ENCODE measurements at regions not wholly inside any gene's neighbourhood (a gene's known extent, or its start where the extent isn't known, plus 50 kb on each side); places are given as distances from the start of the nearest gene placed in this dataset.

GRCh38 chr15:77733579-77734300 lies 101.0 kb upstream of the LINGO1 start:
- CTCF ChIA-PET = no interaction called here
- DNase-seq (ENCODE audit: low read depth, low spot score) = no peak
- peaks cover 39% of the 10 kb centered on the region for H3K27me3 ChIP-seq (ENCODE audit: control insufficient read depth, insufficient read depth, low read length)

GRCh38 chr15:77732514-77733335 lies 100.0 kb upstream of the LINGO1 start:
- ChIA-PET POLR2A (no interaction called here), CTCF (no interaction called here)
- Histone ChIP-seq H3K27ac (ENCODE audit: low read depth, low read length) (no peak overlapping the region), H3K9me3 (ENCODE audit: control insufficient read depth, insufficient read depth, low read length) (no peaks in the 10 kb centered on the region), H3K27me3 (ENCODE audit: control insufficient read depth, insufficient read depth, low read length) (peaks cover 34% of the 10 kb centered on the region), H3K4me3 (ENCODE audit: low read depth, low read length) (no peak overlapping the region)
- TF ChIP-seq CTCF (IDR thresholded peaks at IDR 0.05; ENCODE audit: low read depth, low read length) = no peak
- DNase-seq (ENCODE audit: low read depth, low spot score) = no peak

More at GRCh38 chr15:77733579-77734300, 101.0 kb upstream of the LINGO1 start:
- POLR2A ChIA-PET = no interaction called here
- no peak overlapping the region for H3K4me3 ChIP-seq (ENCODE audit: low read depth, low read length)
- no peak overlapping the region for H3K27ac ChIP-seq (ENCODE audit: low read depth, low read length)
- H3K9me3 ChIP-seq (ENCODE audit: control insufficient read depth, insufficient read depth, low read length) = no peaks in the 10 kb centered on the region
- no peak for TF ChIP-seq CTCF (IDR thresholded peaks at IDR 0.05; ENCODE audit: low read depth, low read length)

- Histone ChIP-seq H3K27ac (ENCODE audit: low read depth, low read length) (no peak overlapping the region), H3K4me3 (ENCODE audit: low read depth, low read length) (no peak overlapping the region), H3K27me3 (ENCODE audit: control insufficient read depth, insufficient read depth, low read length) (peaks cover 29% of the 10 kb centered on the region), H3K9me3 (ENCODE audit: control insufficient read depth, insufficient read depth, low read length) (no peaks in the 10 kb centered on the region)
- CTCF ChIA-PET = no interaction called here
- no peak for DNase-seq (ENCODE audit: low read depth, low spot score)
- POLR2A ChIA-PET = no interaction called here
- TF ChIP-seq CTCF (IDR thresholded peaks at IDR 0.05; ENCODE audit: low read depth, low read length) = no peak
Measured at GRCh38 chr15:77731945-77732344, 99.2 kb upstream of the LINGO1 start.

GRCh38 chr15:77731067-77731466 lies 98.4 kb upstream of the LINGO1 start:
- no peak for TF ChIP-seq CTCF (IDR thresholded peaks at IDR 0.05; ENCODE audit: low read depth, low read length)
- DNase-seq (ENCODE audit: low read depth, low spot score) = no peak
- H3K9me3 ChIP-seq (ENCODE audit: control insufficient read depth, insufficient read depth, low read length) = no peaks in the 10 kb centered on the region
- no peak overlapping the region for H3K4me3 ChIP-seq (ENCODE audit: low read depth, low read length)
- POLR2A ChIA-PET = no interaction called here
- peaks cover 29% of the 10 kb centered on the region for H3K27me3 ChIP-seq (ENCODE audit: control insufficient read depth, insufficient read depth, low read length)
- no peak overlapping the region for H3K27ac ChIP-seq (ENCODE audit: low read depth, low read length)
- CTCF ChIA-PET = no interaction called here

- Histone ChIP-seq H3K4me3 (ENCODE audit: low read depth, low read length) (no peak overlapping the region), H3K27ac (ENCODE audit: low read depth, low read length) (no peak overlapping the region), H3K9me3 (ENCODE audit: control insufficient read depth, insufficient read depth, low read length) (no peaks in the 10 kb centered on the region), H3K27me3 (ENCODE audit: control insufficient read depth, insufficient read depth, low read length) (peaks cover 19% of the 10 kb centered on the region)
- TF ChIP-seq CTCF (IDR thresholded peaks at IDR 0.05; ENCODE audit: low read depth, low read length) = no peak
- DNase-seq (ENCODE audit: low read depth, low spot score) = no peak
- POLR2A ChIA-PET = no interaction called here
- CTCF ChIA-PET = no interaction called here
Measured at GRCh38 chr15:77727635-77728304, 95.1 kb upstream of the LINGO1 start.
